Right ventricle myocardium inferior (tissue), 1 donor: ENCODE measurements at regions not wholly inside any gene's neighbourhood (a gene's known extent, or its start where the extent isn't known, plus 50 kb on each side); places are given as distances from the start of the nearest gene placed in this dataset.
"Not testable (repeated sequence)": the region's sequence is repeated elsewhere in the genome, so short reads cannot be mapped to it uniquely, and the experiment has no call there.

Experiments used
- ATAC-seq: fragments of 200-7000 bp; cut with Tn5 transposase; one replicate; pipeline ENCODE4 v1.9.1; 2020; ENCODE audit warnings: mild to moderate bottlenecking, moderate library complexity
- DNase-seq: peaks from one replicate; pipeline ENCODE4 v3.0.0; 2021; ENCODE audit errors: missing footprints
- intact Hi-C: fragments of 100-400 bp; cut with DNase I; formaldehyde crosslinking; loops from one replicate; pipeline ENCODE4 v1.11.0; 2022
- donor health status: DM: no; HTN: yes; CAD: no; lungs with severe emphysema.

DNA sequence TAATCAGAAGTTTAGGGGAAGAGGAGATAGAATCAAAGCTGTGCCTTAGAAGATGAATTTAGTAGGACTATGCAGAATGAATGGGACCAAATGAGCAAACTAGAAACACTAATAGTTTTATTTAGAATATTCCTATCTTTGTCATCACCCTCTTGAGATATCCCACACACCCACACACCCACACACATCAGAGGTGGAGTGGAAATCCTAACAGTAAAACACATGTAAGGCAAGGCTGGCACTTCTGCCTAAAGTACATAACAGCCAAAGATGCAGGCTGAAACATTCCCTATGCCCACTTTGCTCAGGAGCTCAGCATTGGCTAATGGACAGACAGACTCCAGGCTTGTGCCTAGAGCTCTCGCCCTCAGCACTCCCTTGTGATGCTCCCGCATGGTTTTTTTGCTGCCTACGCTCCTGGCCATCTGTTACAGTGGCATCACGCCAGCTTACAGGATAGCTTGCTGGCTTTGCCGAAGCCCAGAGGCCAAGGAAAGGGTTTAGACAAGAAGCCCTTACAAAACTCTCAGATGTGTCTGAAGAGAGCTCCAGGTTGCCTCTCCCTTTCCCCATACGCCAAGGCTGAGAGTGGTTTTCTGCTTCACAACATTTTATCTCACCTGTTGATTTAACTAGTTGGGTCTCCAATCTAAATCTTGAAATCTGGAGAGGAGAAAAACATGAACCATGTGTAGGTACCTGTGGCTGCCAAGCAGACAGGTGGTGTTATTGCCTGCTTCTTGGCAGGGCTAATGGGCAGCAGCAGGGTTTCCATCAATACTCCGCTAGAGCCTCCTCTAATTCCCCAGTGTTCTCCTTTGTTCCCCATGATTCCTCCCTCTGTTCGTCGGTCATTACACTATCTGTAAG is 282.6 kb upstream of the ID4 start:
- ATAC-seq (no peak), DNase-seq (no peak)

DNA sequence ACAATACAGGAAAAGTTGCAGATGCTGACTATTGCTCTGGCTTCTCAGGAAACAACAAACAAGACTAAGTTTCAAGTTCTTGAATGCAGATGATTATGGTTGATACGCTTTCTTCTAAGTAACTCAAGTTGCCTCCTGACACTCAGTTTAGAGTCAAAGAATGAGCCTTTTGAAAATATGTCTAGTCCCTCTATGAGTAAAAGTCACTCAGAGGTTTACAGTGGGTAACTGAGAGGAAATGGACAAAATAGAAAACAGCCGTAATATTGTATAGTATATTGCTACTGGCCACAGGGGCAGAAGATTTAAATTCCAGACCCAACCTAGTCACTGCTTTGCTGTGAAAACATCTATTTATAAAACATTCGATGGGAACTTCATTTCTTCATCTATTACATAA is 280.0 kb upstream of the ID4 start:
- no peak for ATAC-seq
- intact Hi-C loops = no loop called here
- no peak for DNase-seq

More for the DNA sequence above, 282.6 kb upstream of the ID4 start:
- intact Hi-C loops = no loop called here

DNA sequence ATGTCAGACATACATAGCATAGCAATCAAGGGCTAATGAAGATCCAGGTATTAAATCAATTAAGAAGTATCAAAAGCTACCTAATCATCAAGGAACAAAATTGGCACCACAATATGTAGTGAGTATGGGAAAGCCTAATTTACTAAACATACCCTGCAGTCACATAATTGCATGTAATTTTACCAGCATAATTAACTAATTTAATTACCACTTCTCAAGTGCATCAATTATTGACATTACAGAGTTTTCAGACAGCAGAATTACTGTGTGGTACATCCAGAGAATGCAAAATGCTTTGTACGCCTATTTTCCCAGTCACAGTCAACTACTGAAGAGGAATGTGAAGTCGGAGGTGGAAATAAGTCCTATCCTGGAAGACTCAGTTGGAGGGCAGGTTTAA is 279.0 kb upstream of the ID4 start:
- ATAC-seq (no peak), DNase-seq (no peak)
- intact Hi-C loops = no loop called here

DNA sequence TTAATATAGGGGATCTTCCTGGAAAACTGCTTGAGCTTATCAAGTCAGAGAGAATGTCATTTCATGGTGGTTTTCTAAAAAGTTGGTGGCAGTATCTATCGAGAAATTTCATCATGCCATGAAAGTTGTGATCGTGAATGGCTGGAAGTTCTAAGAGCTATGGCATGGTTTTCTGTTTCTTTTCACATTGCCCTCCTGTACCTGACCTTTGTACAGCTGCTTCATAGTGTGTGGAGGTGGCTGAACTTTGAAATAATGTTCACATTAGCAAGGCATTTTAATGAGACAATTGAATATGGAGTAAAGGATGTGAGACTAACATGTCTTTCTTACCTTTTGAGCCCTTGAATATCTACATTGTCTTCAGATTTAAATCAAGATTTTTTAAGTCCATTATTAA is 278.2 kb upstream of the ID4 start:
- ATAC-seq (no peak), DNase-seq (no peak)
- intact Hi-C loops = no loop called here

DNA sequence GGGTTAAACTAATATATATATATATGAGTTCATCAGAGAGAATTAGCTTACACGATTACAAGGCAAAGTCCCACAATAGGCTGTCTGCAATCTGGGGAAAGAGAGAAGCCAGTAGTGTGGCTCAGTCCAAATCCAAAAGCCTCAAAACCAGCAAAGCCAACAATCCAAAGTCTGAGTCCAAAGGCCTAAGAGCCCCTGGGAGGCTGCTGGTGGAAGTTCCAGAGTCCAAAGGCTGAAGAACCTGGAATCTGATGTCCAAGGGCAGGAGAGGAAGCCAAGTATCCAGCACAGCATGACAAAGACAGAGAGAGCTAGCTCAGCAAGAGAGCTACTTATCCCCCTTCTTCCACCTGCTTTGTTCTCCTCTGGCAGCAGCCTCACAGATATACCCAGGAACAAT is 274.7 kb upstream of the ID4 start:
- intact Hi-C loops = no loop called here
- no peak for DNase-seq
- ATAC-seq = no peak

DNA sequence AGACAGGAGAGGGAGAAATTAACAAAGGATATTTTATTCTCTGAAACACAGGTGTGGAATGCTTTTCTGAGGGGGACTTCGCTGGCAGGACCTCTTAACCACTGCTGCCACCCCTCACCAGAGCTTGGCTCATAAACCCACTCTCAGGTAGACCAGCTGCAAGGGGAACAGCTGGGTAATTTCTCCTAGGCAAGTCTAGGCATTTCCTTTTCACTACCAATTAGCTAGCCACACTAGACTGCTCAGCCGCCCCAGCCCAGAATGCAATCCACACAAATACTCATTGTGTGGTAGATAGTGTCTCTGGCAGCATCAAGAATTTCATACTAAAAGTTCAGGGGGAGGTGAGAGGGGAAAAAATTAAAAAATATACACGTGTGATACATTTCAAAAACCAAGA is 267.6 kb upstream of the ID4 start:
- DNase-seq = no peak
- intact Hi-C loops = no loop called here
- no peak for ATAC-seq

DNA sequence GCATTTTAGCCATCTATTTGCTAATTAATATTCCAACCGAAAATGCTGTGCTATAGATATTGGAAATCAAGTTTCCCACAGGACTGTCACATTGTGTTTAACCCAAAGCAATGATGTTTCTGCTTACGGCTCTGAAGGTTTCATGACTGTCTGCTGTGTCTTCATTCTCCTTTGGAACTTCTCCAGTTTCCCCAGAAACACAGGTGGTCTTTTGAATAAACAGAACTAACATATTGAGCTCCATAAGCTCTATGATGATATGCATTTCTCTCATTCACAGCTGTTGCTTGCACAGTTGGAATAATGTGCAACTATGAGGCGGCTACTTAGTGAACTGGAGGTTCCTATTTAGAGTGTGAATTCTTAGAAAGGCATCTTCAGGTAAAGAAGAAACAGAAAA is 266.0 kb upstream of the ID4 start:
- ATAC-seq (no peak), DNase-seq (no peak)
- intact Hi-C loops = no loop called here

DNA sequence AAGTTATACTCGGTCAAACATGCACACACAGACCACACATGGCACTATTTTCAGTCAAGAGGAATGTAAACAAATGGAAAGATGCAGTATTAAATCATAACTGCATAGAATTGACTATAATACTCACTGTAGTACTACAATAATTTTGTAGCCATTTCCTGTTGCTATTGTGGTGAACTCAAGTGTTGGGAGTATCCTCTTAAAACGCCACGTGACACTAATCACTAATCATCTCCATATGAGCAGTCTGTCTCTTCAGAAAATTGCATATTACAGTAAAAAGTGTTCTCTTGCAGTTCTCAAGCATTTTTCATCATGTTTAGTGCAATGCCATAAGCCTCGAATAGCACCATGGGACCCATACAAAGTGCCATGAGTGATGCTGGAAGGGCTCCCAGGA is 258.7 kb upstream of the ID4 start:
- DNase-seq (no peak), ATAC-seq (no peak)
- intact Hi-C loops = no loop called here

DNA sequence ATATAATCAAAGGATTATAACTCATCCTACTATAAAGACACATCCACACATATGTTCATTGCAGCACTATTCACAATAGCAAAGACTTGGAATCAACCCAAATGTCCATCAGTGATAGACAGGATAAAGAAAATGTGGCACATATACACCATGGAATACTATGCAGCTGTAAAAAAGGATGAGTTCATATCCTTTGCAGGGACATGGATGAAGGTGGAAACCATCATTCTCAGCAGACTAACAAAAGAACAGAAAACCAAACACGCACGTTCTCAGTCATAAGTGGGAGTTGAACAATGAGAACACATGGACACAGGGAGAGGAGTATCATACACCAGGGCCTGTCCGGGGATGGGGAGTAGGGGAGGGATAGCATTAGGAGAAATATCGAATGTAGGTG is 253.0 kb upstream of the ID4 start:
- DNase-seq, ATAC-seq, intact Hi-C loops: not testable (repeated sequence)

DNA sequence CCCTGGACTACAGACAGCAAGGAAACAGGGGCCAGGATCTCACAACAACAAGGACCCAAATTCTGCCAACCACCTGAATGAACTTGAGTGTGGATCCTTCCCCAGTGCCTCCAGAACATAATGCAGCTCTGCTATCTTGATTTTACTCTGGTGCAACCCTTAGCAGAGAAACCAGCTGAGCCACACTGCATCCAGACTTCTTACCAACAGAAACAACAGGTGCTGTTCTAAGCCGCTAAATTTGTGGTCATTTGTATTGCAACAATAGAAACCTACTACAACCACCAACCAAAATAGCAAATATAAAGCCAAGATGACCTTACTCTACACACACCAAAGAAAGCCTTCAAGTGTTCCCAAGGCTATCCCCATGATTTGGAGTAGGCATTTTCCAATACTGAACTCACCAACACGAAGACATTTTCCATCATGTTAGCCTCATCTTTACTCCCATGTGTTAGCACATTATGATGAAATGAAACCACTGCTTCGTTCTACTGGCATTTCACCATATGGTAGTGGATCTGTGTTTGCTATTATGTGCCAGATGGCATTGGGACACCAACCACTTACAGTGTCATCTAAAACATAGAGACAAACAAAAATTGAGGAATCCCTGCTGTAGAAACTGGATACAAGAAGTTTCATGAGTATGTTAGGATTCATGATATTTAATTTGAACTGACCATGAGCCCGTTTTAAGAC is 249.8 kb upstream of the ID4 start:
- DNase-seq (no peak), ATAC-seq (no peak)
- intact Hi-C loops = no loop called here

DNA sequence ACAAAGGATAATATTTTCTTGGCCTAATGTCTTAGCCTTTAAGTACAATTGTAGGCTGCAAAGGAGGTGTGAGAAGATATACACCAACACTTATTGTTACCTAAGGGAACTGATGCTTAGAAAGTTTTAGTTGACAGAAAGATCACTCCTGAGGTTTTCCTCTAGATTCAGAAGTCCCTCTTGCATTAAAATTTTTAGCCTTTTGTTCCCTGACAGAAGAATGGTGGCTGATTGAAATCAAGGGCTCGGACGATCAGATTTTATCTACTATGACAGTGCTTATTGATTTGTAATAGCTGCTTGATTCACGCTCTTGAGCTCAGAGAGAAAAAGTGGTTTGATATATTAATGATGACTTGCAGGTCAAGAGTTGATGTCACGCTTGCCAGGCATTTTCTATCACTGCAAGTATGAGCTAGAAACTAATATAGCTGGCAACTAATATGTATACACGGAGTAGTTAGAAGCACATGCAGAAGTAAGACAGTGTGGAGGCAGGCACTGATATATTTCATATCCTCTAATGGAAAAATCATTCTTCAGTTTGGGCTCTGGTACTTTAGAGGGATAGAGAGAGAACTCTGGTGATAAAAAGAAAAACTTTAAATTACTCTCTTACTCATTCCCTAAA is 246.6 kb upstream of the ID4 start:
- ATAC-seq (no peak), DNase-seq (no peak)
- intact Hi-C loops = no loop called here

DNA sequence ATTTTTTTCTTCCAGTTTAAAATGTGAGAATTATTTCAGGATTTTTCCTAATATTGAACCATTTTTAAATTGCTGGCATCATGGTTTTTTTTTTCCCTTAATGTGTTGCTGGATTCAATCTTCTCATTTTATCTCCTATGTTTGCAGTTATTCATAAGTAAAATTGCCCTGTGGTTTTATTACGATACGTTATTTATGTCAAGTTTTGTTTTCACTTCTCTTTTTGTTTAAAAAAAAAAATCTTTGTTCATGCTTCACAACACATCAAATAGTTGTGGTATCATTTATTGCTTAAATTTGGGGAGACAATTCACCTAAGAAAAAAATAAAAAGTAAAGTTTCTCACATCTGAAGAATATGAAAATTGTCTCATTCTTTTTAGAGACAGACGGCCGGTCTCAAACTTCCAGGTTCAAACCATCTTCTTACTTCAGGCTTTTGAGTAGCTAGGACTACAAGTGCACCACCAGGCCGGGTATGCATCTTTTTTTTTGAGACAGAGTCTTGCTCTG is 239.3 kb upstream of the ID4 start:
- DNase-seq = no peak
- ATAC-seq = no peak
- intact Hi-C loops = no loop called here

DNA sequence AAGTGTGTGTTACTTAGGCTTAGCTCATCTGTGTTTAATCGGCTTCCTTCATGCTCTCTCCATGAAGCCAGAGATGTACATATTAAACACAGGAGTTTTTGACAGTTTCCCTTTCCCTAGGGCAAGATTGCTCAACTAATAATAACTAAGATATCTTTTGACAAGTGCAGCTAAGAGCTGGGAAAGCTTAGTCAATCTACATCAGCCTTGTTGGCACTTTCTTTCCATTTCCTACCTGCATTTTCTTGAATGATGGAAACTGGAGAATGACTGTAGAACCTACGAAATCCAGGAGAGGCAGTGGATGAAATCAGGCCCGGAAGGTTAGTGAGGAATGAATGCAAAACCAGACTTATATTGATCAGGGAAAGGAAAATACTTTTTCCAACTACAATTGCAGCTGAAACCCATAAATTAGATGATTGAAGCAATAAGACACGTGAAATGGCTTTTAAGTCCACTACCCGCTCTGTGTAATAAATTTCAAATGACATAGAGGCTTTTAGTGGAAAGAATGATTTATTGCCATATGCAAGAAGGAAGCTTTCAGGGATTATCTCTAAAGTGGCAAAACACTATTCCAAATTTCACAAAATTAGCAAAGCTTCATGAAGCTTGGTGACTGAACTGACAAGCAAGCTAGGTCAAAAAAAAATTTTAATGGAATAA is 237.2 kb upstream of the ID4 start:
- DNase-seq (no peak), ATAC-seq (no peak)
- intact Hi-C loops = no loop called here

DNA sequence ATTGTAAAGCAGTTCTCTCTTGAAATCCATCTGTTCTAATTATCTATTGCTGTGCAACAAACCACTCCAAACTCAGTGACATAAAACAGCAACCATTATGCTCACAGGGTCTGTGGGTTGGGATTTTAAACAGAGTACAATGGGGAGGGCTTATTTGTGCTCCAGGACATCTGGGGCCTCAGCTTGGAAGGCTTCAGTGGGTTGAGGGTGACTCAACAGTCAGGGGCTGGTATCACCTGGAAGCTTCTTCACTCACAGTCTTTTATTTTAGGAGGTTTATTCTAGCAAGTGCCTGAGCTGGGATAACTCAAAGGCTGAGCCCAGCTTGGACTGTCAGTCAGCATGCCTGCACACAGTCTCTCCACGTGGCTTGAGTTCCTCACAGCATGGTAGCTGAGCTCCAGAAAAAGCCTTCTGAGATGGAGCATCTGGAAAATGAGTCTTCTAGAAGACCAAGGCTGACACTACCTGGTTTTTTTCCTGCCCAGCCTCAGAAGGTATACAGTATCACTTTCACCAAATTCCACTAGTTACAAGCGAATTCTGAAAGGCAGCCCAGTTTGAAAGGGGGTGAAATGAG is 234.6 kb upstream of the ID4 start:
- intact Hi-C loops = no loop called here

DNA sequence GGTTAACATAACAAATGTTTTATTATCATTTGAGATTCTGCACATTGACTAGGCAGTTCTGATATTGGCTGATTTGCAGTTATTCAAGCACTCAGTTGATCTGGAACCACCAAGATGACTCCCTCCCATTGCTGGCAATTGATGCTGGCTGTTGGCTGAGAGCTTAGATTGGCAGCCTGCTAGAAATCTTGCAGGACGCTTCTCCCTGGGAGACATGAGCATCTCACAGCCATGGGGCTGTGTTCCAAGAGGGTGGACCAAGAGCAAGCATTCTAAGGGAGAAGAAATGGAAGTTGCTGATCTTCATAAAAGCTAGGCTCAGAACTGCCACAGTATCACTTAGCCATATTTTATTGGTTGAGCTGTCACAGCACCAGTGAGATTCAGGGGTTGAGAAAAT is 233.4 kb upstream of the ID4 start:
- intact Hi-C loops = no loop called here
- DNase-seq (no peak), ATAC-seq (no peak)

More for the DNA sequence above, 234.6 kb upstream of the ID4 start:
- DNase-seq (no peak), ATAC-seq (no peak)

DNA sequence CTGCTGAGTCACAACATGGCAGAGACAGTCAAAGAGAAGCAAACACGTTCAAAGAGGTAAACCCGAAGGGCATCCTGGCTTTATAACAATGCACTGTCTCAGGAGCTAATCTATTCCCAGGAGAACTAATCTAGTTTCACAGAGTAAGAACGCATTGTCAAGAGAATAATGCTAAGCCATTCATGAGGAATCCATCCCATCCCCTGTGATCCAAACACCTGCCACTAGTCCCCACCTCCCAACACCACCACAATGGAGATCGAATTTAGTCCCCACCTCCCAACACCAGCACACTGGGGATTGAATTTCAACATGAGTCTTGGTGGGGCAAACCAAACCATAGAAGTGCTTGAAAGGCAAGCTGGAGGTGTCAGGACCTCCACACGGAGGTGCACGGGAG is 231.5 kb upstream of the ID4 start:
- DNase-seq (no peak), ATAC-seq (no peak)
- intact Hi-C loops = no loop called here

DNA sequence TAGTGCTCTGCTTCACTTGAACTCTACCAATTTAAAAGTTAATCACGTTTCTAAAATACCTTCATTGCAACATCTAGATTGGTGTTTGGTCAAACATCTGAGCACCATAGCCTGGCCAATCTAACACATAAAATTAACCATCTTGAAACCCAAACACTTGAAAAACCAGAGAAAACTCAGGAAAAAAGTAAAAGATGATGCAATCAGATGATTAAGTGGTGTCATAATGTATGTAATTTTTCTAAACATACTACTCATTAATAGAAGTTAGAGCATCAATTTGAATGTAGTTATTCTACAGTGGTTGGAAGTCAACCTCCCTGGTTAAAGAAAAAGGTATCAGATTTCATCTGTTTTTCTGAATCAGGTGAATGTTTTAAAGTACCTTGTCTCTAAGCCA is 228.6 kb upstream of the ID4 start:
- intact Hi-C loops = no loop called here
- DNase-seq (no peak), ATAC-seq (no peak)

DNA sequence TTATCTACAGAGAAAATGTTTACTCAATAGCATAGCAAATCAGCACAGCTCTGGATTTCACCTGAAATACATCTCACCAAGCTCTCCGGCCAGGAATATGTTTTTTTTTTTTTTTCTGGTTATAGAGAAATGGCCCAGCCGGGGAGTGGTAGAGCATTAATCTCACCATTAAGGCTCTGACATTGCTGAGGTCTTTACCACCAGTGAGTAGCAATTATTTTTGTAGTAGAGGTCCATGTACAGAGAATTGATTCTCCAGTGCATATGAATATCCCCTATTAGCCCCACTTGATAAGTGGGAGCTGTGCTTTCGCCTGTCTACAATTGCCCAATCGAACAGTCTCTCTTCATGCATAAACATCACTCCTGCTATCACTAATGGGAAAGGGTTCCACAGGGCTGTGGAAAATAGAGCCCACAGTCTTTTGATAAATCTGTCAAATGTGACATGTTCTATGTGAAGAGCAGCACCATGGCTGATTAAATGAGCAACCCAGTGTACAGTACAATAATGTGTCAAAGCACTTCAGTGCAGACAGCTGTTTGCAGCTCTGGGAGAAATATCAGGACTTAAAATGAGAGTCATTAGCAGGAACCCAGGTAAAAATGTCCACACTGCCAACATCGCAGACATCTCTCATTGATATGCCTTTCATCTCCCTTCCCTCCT is 227.1 kb upstream of the ID4 start:
- no peak for ATAC-seq
- no peak for DNase-seq
- intact Hi-C loops = no loop called here
